Right ventricle myocardium inferior (tissue), 1 donor: ENCODE measurements at regions not wholly inside any gene's neighbourhood (a gene's known extent, or its start where the extent isn't known, plus 50 kb on each side); places are given as distances from the start of the nearest gene placed in this dataset.

Experiments
- ATAC-seq: fragments of 200-7000 bp; cut with Tn5 transposase; one replicate; pipeline ENCODE4 v1.9.1; 2020; ENCODE audit warnings: mild to moderate bottlenecking, moderate library complexity
- DNase-seq: peaks from one replicate; pipeline ENCODE4 v3.0.0; 2021; ENCODE audit errors: missing footprints
- intact Hi-C: fragments of 100-400 bp; cut with DNase I; formaldehyde crosslinking; loops from one replicate; pipeline ENCODE4 v1.11.0; 2022
- donor health status: DM: no; HTN: yes; CAD: no; lungs with severe emphysema.

DNA sequence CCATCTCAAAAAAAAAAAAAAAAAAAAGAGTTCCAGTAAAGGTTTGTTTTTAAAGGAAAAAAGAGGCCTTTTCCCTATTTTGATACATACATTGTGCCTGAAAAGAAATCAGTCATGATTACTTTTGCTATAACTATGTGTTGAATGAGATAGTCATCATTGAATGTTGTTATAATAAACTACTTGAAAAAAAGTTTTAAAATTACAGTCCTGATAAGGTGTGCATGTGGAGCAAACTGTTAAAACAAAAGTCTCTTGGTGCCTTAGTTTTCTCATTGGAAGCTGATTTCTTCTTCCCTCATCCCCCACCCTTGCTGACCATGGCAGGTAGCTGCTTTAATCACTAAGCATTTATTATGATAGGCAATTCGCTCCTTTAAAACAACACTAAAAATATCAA, 172.3 kb upstream of the TBCA start:
- intact Hi-C loops: no loop called here
- ATAC-seq: no peak
- no peak for DNase-seq

DNA sequence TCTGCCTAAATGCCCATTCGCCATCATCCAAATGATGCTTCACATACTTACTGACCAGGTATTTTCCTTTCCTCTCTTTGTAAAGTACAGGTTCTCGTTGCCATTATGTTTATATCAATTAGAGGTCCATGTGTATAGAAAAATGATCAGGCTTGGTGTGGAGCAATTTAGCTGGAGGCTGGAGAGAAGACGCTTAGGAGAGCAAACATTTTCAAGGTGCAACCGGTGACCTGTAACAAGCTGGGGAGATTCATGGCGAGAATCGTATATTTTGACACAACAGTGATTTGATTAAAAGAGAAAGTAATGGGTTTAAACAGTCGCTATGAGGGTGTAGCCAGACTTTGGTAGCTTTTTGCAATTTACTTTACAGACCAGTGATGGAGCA, 170.9 kb upstream of the TBCA start:
- ATAC-seq (no peak), DNase-seq (no peak)
- intact Hi-C loops: no loop called here

DNA sequence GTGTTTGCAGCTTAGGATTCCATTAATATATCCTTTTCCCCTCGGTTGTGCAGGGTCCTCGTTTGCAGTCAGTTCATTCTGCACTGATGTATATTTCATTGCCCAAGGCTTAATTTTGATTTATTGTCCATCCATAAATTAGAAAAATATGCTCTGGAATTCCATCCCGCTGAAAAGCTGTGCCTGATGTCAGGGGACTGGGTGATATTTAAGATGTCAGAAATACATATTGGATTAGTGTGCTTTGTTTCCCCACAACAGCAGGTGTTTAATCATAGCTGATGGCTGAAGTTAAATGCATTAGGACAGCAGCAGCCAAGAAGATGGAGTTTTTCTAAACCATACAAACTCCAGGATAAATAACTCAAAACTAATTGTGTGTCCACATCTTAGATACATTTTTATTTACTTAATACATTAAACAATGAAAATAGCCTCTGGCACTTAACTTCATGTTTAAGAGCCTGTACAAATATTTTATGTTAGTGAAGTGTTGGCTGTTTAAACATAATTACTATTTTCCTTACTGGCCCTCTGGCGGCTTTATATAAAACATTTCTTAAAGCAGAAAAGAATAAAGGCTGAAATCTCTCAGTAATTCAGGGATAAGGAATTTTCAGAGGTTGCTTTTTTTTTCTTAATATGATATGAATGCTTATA, 170.4 kb upstream of the TBCA start:
- no peak for ATAC-seq
- intact Hi-C loops: no loop called here

DNA sequence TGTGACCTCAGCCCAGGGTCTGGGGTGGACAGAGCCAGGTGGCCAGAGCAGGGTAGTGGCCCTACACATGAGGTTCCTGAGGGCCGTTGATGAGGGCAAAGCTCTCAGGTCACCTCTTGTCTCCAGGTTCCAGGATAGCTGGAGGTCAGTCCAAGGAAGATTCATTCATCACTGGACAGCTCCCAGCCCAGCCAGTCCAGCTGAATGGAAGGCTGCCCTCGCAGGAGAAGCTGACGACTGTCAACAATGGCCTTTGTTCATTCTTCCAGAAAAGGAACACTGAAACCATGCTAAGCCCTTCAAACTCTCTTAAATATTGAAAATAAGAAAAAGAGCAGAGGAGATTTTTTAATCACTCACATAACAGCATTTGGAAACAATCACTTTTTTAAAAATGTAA, 169.7 kb upstream of the TBCA start:
- intact Hi-C loops: no loop called here
- ATAC-seq (no peak), DNase-seq (no peak)

More for the DNA sequence above, 170.4 kb upstream of the TBCA start:
- DNase-seq: no peak

DNA sequence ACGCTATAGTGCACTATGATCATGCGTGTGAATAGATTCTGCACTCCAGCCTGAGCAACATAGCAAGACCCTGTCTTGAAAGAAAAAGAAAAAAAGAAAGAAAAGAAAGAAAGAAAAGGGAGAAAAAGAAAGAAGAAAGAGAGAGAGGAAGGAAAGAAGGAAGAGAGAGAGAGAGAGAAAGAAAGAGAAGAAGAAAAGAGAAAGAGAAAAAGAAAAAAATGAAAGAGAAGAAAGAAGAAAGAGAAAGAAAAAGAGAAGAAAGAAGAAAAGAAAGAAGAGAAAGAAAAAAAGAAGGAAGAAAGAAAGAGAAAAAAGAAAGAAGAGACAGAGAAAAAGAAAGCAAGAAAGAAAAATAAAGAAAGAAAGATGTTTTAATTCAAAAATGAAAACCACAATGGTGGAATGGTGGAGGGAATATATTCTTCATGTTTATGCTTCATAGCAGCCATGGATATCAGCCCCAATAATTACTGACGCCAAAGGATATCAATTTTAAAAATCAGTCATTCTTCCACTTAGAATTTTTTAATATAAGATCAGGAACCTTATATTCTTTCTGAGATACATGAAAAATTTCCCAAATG, 168.7 kb upstream of the TBCA start:
- DNase-seq (no peak), ATAC-seq (no peak)
- intact Hi-C loops: no loop called here

DNA sequence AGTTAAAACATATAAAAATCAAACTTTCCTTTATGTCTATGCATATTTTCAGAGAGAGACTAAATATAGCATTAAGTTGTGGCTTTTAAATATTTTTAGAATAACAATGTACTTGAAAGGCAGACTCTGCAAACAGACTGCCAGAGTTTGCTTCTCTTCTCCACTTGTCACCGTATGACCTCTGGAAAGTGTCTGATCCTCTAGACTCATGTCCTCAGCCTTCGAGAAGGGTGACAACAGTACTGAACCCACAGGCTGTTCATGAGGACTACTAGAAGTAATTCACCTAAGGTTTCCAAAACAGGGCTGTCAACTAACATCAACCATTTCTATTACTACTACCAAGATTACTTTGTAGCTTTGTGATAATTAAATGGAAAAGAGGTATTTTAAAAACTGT, 167.7 kb upstream of the TBCA start:
- DNase-seq: no peak
- no peak for ATAC-seq
- intact Hi-C loops: no loop called here

DNA sequence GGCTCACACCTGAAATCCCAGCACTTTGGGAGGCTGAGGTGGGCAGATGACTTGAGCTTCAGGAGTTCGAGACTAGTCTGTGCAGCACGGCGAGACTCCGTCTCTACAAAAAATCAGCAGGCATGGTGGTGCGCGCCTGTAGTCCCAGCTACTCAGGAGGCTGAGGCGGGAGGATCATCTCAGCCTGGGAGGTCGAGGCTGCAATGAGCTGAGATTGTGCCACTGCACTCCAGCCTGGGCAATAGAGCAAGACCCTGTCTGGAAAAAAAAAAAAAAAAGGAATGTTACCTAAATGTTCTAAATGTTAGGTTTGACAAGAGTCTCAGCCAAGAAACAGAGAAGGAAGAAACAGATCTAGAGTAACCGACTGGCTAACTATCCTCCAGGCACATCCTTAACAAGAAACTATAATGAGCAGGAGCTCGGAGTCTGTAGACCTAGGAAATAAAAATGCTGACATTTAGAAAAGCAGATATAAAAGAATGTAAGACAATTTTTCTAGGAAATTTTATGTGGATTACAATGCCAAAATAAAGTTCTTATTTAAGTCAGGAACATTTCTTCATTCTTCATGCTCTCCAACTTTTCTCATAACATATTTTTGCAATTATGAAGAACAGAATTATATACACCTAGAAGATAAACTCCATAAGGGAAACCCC, 166.6 kb upstream of the TBCA start:
- DNase-seq (no peak), ATAC-seq (no peak)
- intact Hi-C loops: no loop called here

DNA sequence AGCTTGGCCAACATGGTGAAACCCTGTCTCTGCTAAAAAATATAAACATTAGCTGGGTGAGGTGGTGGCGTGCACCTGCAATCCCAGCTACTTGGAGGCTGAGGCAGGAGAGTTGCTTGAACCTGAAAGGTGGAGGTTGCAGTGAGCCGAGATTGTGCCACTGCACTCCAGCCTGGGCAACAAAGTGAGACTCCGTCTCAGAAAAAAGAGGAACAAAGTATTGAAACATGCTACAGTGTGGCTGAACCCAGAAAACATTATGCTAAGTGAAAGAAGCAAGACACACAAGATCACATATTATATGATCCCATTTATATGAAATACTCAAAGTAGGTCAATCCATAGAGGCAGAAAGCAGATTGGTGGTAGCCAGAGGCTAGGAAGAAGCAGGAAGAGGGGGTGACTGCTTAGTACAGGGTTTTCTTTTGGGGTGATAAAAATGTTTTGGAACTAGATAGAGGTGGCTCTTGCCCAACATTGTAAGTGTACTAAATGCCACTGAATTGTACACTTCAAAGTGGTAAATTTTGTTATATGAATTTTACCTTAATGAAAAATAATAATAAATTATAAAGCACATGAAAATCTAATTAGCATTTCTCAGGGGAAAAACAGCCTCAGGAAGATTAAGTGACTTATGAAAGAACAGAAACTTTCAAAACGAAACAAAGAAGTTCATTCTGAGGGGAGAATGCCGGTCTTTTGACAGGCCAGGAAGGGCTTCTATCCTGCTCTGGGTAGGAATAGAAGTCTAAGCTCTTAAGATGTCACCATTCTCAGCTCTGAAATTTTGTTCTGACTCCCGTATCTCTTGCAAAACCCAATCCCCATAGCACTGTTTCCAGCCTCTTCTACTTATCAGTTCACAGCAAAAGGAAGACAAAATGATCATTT, 161.1 kb upstream of the TBCA start:
- ATAC-seq: no peak
- intact Hi-C loops: no loop called here
- no peak for DNase-seq

DNA sequence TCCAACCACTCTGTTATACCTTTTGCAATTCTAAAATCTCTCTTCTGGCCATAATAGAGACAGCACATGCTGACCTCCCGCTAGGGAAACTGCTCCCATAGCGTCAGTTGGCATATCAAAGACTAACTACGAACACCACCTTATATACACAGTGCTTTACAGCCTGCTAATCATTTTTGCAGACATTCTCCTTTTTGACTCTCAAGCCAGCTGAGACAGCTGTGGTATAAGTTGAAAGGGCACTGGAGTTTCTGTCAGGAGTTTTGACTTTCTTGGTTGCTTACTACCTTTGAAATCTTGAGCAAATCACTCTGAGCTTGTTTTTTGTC, 160.2 kb upstream of the TBCA start:
- no peak for ATAC-seq
- no peak for DNase-seq
- intact Hi-C loops: no loop called here

DNA sequence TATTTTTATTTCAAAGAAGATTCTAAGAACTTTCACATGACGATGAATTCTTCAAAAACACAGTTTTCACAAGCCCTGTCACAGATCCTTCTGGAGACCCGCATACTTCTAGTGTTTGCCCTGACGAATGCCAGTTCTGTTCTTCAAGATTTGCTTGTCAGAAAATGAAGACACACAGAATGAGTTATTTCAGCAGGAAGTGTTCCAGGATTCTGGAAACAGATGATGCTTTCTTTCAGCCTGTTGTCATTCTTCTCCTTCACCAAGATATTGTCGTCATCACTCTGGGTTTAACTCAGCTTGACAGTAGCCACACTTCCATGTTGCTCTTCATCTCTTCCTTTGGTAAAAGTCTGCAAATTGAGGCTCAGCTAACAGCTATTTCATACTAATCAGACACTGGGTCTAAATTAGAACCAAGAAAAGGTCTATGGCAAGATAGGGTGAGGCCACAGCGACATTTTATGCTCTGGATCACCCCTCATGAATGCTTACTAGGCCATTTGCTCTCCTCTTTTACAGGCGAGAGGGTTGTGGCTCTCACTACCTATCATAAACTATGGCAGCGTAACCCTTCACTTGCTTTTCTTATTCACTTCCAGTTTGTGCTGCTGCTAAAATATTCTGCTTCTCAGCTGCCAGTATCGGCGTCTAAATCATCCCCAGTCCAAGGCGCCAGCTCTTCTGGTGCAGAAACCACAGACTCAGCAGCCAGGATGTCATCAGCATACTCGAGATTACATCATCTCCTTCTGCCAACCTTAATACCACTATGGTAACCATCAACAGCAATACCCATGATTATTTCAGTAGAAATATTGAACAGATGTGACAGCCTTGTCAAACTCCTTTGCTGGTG, 159.6 kb upstream of the TBCA start:
- intact Hi-C loops: no loop called here
- ATAC-seq: no peak
- DNase-seq: no peak

DNA sequence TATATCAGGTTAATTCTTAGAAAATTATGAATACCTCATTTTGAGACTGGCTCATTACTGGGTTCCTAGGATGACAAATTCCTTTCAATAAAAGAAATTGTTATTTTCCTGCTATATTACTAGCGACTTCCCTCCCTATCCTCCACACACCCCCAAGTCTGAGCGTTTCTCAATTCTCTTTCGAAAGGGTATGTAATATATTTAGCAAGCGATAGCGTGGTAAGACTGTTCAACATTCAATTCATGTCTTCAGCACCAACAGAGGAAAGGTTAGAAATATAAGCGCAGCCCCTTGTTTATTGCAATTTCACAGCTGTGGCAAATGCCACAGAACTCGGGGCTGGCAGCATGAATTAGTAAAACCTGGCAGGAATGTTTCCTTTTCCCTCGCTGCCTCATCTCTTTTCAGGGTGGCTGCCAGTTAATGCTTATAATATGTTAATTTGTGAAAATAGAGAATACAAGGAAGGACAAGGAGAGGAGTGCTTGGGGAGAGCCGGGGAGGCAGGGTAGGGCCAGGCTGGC, 152.7 kb upstream of the TBCA start:
- DNase-seq: no peak
- intact Hi-C loops: no loop called here
- ATAC-seq: no peak

DNA sequence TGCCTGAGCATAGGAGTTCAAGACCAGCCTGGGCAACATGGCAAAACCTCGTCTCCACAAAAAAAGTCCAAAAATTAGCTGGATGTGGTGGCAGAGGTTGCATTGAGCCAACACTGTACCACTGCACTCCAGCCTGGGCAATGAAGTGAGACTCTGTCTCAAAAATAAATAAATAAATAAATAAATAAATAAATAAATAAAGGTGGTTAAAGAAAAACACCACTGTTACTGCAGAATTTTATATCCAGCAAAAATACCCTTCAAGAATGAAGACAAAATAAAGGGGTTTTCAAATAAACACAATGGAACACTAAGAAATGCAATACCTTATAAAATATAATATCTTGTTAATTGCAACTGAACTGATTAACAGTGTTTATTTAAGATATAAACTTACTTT, 150.2 kb upstream of the TBCA start:
- intact Hi-C loops: no loop called here
- DNase-seq: no peak
- no peak for ATAC-seq

DNA sequence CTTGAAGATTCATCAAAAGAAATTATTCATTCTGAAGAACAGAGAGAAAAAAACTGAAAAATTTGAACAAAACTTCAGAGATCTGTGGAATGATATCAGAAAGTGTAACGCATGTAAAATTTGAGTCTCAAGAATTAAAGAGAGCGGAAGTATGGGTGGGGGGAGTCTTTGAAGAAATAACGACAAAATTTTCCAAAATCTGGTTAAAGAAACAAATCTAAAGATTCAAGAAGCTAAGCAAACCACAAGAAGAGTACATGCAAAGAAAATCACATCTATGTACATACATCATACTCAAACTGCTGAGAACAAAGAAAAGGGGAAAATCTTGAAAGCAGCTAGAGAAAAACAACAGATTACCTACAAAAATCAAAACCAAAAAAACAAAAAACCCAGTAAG, 149.4 kb upstream of the TBCA start:
- no peak for ATAC-seq
- no peak for DNase-seq
- intact Hi-C loops: no loop called here

DNA sequence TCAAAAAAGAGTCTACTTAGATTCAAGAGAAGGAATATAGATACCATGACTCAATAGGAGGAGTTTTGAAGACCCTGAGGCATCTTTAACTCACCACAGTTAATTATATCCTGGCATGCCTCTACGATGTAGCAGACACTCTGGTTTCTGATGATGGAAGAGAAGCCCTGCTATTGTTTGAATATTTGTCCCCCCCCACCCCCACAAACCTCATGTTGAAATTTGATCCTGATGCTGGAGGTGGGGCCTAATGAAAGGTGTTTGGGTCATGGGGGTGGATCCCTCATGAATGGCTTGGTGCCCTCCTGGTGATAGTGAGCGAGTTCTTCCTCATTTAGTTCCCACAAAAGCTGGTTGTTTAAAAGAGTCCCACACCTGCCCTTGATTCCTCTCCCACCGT, 147.9 kb upstream of the TBCA start:
- intact Hi-C loops: no loop called here

DNA sequence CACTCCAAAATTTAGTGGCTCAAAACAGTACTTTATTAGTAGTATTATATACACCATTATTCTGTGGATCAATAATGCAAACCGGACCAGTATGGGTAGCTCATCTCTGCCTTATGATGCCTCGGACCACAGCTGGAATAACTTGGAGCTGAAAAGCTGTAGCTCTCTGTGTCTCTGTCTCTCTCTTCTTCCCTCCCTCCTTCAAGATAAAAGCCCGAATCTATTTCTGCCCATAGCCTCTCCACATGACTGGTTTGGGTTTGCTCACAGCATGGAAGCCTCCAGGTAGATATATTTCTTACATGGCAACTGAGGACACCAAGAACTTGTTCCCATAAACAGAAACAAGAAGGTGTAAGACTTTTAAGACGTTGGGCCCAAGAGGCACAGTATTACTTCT, 147.5 kb upstream of the TBCA start:
- intact Hi-C loops: no loop called here
- no peak for ATAC-seq
- no peak for DNase-seq

More for the DNA sequence above, 147.9 kb upstream of the TBCA start:
- ATAC-seq (no peak), DNase-seq (no peak)

DNA sequence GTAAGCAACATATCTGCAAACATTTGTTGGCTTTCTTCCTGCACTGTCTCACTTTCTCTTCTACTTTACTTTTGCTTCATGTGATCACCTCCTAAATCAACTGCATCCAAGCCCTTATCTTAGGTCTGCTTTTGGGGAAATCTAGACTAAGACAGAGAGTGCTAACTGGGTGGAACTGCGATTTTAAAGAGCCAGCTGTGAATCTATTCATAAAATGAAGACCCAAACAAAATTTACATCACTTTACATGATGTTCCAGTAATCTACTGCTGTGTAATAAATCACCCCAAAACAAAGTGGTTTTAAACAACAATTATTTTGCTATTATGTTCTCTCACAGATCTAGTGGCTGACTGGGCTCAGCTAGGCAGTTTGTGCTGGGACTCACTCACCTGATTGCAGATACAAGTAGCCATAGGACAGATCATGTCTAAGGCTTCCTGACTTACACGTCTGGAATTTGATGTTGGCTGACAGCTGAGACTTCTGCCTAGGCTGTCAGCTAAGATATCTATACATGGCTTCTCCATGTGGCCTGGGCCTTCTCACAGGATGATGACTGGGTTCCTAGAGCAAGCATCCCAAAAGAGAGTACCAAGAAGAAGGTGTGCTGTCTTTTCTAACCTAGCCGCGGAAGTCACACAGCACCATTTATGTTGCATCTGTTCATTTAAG, 145.1 kb upstream of the TBCA start:
- DNase-seq (no peak), ATAC-seq (no peak)
- intact Hi-C loops: no loop called here

DNA sequence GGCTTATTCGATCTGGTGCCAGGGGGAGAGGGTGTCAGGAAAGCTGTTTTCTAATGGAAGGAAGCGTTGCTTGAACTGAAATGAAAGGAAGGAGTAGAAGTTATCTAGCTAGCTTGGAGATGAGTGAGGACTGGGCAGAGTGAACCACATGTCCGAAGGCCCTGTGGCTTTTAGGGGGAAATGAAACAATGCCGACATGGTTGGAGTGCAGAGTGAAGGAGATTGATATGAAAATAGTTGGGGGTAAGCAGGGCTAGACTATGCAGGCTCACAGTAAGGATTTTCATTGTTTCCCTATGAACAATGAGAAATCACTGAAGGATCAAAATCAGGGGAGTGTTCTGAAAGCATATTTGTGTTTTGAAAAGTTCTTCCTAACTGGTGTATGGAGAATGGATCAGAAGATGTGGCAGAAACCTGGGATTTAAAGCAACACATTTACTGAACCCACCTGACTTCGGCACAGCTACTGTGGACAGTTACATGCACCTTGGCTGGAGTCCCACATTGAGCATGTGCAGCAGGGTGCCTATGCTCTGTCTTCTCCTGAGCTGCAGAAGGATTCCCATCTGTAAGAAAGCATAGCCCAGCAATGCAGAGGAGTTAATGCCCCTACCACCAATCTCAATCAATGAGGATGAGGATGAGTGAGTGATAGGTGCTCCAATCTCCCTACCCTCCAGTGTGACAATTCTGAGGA, 144.4 kb upstream of the TBCA start:
- intact Hi-C loops: no loop called here
- ATAC-seq (no peak), DNase-seq (no peak)

DNA sequence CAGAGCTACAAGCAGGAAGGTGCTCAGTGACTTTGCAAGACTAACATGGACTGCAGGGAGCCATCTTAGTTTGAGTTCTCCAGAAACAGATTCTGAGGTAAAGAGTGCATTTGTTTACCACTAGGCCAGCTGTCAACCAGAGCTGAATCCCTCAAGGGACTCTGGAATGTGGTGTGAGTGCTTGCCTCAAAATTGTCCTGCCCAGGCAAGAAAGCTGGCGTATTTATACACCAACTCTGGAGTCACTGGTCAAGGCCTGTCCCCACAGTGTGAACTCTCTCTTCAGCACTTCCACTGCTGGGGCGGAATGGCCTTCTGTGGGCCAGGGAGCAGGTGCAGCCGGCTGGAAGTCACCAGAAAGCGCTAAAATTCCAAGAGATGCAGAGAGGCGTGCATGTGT, 139.2 kb upstream of the TBCA start:
- no peak for ATAC-seq
- DNase-seq: no peak
- intact Hi-C loops: no loop called here
